ENCODE measurements at regions not wholly inside any gene's neighbourhood (a gene's known extent, or its start where the extent isn't known, plus 50 kb on each side); places are given as distances from the start of the nearest gene placed in this dataset.

DNA sequence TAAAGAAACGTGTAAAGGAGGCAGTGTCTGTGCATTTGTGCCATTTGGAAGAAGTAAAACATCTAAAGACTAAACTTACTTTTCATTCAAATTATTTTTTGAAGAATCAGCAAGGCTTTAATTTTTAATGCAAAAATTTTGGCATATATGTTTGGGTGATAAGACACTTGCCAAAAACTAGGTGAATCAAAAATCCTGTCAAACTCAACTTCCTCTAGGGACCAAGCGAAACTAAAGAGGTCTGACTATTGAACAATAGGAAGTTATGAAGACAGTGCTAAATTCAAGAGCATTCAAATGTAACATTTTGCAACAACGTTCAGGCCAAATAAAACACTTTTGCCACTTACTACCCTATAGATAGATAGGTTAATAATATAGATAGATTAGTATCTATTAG is 306.1 kb downstream of the NOL4 start:
- POLR2A ChIA-PET, result no interaction called here
- no peaks in the 10 kb centered on the region for H3K4me1 ChIP-seq (ENCODE audit: control insufficient read depth, insufficient read depth, low read length)
- no peaks in the 10 kb centered on the region for H3K36me3 ChIP-seq (ENCODE audit: control insufficient read depth in 2 of 2, insufficient read depth in 1 of 2, low read length in 2 of 2)
- CTCF ChIA-PET, result no interaction called here
- H3K27ac ChIP-seq (ENCODE audit: extremely low read depth, low read depth, low read length), result no peak overlapping the region
- no peak for TF ChIP-seq ZNF335 (tag by site-specific recombination; conservative IDR thresholded peaks at IDR 0.05)
- TF ChIP-seq, protein P1, sequence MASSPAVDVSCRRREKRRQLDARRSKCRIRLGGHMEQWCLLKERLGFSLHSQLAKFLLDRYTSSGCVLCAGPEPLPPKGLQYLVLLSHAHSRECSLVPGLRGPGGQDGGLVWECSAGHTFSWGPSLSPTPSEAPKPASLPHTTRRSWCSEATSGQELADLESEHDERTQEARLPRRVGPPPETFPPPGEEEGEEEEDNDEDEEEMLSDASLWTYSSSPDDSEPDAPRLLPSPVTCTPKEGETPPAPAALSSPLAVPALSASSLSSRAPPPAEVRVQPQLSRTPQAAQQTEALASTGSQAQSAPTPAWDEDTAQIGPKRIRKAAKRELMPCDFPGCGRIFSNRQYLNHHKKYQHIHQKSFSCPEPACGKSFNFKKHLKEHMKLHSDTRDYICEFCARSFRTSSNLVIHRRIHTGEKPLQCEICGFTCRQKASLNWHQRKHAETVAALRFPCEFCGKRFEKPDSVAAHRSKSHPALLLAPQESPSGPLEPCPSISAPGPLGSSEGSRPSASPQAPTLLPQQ (tag by site-specific recombination; IDR thresholded peaks at IDR 0.05), result no peak
- TF ChIP-seq ZNF837 (tag by site-specific recombination; IDR thresholded peaks at IDR 0.05), result no peak
- no peak for TF ChIP-seq ZNF555 (tag by site-specific recombination; conservative IDR thresholded peaks at IDR 0.05)
- no peak for TF ChIP-seq ZNF558 (tag by site-specific recombination; IDR thresholded peaks at IDR 0.05)
- no peak for TF ChIP-seq ZEB2 (tag by site-specific recombination; IDR thresholded peaks at IDR 0.05)
- TF ChIP-seq ZNF426 (tag by site-specific recombination; IDR thresholded peaks at IDR 0.05), result no peak
- no peak for TF ChIP-seq ZNF184 (tag by site-specific recombination; IDR thresholded peaks at IDR 0.05)
- no peak for TF ChIP-seq ZNF664 (tag by site-specific recombination; IDR thresholded peaks at IDR 0.05)
- no peak for TF ChIP-seq ZNF140 (tag by site-specific recombination; IDR thresholded peaks at IDR 0.05)
- no peak for TF ChIP-seq KLF9 (tag by site-specific recombination; IDR thresholded peaks at IDR 0.05; ENCODE audit: low read depth)
- TF ChIP-seq ZFP37 (tag by site-specific recombination; IDR thresholded peaks at IDR 0.05), result no peak
- no peak for TF ChIP-seq ZBTB8A (tag by site-specific recombination; IDR thresholded peaks at IDR 0.05)
- TF ChIP-seq ZNF658 (tag by site-specific recombination; IDR thresholded peaks at IDR 0.05), result no peak
- TF ChIP-seq, protein P2, sequence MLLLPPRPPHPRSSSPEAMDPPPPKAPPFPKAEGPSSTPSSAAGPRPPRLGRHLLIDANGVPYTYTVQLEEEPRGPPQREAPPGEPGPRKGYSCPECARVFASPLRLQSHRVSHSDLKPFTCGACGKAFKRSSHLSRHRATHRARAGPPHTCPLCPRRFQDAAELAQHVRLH (tag by site-specific recombination; IDR thresholded peaks at IDR 0.05), result no peak
- no peak for TF ChIP-seq ZNF221 (tag by site-specific recombination; IDR thresholded peaks at IDR 0.05; ENCODE audit: borderline replicate concordance)
- no peak for TF ChIP-seq SP3 (tag by site-specific recombination; IDR thresholded peaks at IDR 0.05)
- TF ChIP-seq ZNF747 (tag by site-specific recombination; IDR thresholded peaks at IDR 0.05), result no peak
- no peak for TF ChIP-seq ZXDB (tag by site-specific recombination; IDR thresholded peaks at IDR 0.05)
- TF ChIP-seq, protein P3, sequence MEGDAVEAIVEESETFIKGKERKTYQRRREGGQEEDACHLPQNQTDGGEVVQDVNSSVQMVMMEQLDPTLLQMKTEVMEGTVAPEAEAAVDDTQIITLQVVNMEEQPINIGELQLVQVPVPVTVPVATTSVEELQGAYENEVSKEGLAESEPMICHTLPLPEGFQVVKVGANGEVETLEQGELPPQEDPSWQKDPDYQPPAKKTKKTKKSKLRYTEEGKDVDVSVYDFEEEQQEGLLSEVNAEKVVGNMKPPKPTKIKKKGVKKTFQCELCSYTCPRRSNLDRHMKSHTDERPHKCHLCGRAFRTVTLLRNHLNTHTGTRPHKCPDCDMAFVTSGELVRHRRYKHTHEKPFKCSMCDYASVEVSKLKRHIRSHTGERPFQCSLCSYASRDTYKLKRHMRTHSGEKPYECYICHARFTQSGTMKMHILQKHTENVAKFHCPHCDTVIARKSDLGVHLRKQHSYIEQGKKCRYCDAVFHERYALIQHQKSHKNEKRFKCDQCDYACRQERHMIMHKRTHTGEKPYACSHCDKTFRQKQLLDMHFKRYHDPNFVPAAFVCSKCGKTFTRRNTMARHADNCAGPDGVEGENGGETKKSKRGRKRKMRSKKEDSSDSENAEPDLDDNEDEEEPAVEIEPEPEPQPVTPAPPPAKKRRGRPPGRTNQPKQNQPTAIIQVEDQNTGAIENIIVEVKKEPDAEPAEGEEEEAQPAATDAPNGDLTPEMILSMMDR (tag by site-specific recombination; IDR thresholded peaks at IDR 0.05), result no peak
- H3K4me3 ChIP-seq (ENCODE audit: low read depth, low read length), result no peak overlapping the region
- H3K9me3 ChIP-seq (ENCODE audit: control insufficient read depth, insufficient read depth, low read depth, low read length), result no peaks in the 10 kb centered on the region

DNA sequence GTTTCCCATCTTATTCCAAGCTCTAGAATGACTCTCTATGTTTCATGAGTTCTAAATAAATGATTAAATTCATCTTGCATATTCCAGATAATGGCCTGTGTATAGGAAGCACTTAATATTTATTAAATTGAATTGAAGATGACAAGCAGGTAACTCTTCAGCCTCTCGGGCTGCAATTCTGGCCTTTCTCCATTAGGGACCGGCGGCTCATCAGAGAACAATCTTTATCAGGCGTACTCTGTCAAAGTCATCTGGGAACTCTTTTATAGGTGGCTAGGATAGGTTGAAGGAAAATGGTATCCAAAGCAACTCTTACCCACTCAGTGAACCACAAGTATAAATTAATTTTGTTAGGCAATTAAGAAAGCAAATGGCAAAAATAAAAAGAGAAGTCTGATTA is 308.5 kb downstream of the NOL4 start:
- TF ChIP-seq ZNF157 (tag by site-specific recombination; IDR thresholded peaks at IDR 0.05) (no peak), MEIS1 (CRISPR knock-in tag; IDR thresholded peaks at IDR 0.05; ENCODE audit: borderline replicate concordance) (no peak), ZNF23 (tag by site-specific recombination; IDR thresholded peaks at IDR 0.05; ENCODE audit: borderline replicate concordance) (no peak), ZNF776 (tag by site-specific recombination; IDR thresholded peaks at IDR 0.05; ENCODE audit: borderline replicate concordance) (no peak), BCL11A (tag by site-specific recombination; IDR thresholded peaks at IDR 0.05; ENCODE audit: low read depth) (no peak)
- ChIA-PET POLR2A (no interaction called here), CTCF (interaction anchor here (0.6 to 2.0 kb wide), 3 partner anchors 79 to 210 kb away, joined by 3 to 6 read pairs (median 4); no protein-coding TSS in a partner anchor)
- no peaks in the 10 kb centered on the region for H3K4me1 ChIP-seq (ENCODE audit: control insufficient read depth, insufficient read depth, low read length)
- H3K36me3 ChIP-seq (ENCODE audit: control insufficient read depth in 2 of 2, insufficient read depth in 1 of 2, low read length in 2 of 2), result no peaks in the 10 kb centered on the region
- H3K9me3 ChIP-seq (ENCODE audit: control insufficient read depth, insufficient read depth, low read depth, low read length), result no peaks in the 10 kb centered on the region
- no peak overlapping the region for H3K4me3 ChIP-seq (ENCODE audit: low read depth, low read length)
- no peak overlapping the region for H3K27ac ChIP-seq (ENCODE audit: extremely low read depth, low read depth, low read length)

Data from HEK293 (cell line).